Keratinocyte (primary cell): ENCODE measurements at regions not wholly inside any gene's neighbourhood (a gene's known extent, or its start where the extent isn't known, plus 50 kb on each side); places are given as distances from the start of the nearest gene placed in this dataset.

Experiments
- DNase-seq: peaks from one replicate; pipeline ENCODE4 v3.0.0-alpha.2; 2011; ENCODE audit warnings: low read depth, missing footprints, low spot score
- FAIRE-seq: peaks from 2 replicates; lab custom pipeline; 2011; peaks lifted over from hg19 to GRCh38; lab: Jason Lieb, UNC
- H2AFZ ChIP-seq: 2 replicates; pipeline ENCODE4 v1.6.0; 2012; ENCODE audit warnings: low read length, control low read depth, inconsistent platforms; ENCODE audit not compliant: control insufficient read depth
- H3K27ac ChIP-seq: 2 replicates; pipeline ENCODE4 v1.5.1; 2011; ENCODE audit warnings: low read length; ENCODE audit not compliant: control insufficient read depth, insufficient read depth
- H3K27me3 ChIP-seq: 3 replicates; pipeline ENCODE4 v1.6.0; 2011; ENCODE audit warnings: low read length; ENCODE audit not compliant: control insufficient read depth, insufficient read depth; ENCODE audit errors: extremely low read depth
- H3K36me3 ChIP-seq, 2 experiments: 2 replicates in 1 of 2; 3 replicates in 1 of 2; pipeline ENCODE4 v1.5.1; 2011; ENCODE audit warnings: low read length in 2 of 2, mild to moderate bottlenecking in 1 of 2; ENCODE audit not compliant: control insufficient read depth in 2 of 2, insufficient read depth in 2 of 2; ENCODE audit errors: extremely low read depth in 1 of 2
- H3K4me1 ChIP-seq: 3 replicates; pipeline ENCODE4 v1.5.1; 2011; ENCODE audit warnings: low read length; ENCODE audit not compliant: control insufficient read depth, insufficient read depth; ENCODE audit errors: extremely low read depth
- H3K4me2 ChIP-seq: 3 replicates; pipeline ENCODE4 v1.6.0; 2011; ENCODE audit warnings: low read depth, low read length; ENCODE audit not compliant: control insufficient read depth, insufficient read depth; ENCODE audit errors: extremely low read depth
- H3K4me3 ChIP-seq, 3 experiments: fragments of 200-600 bp in 1 of 3; sonication (generic) in 1 of 3; 2 replicates in 2 of 3; 3 replicates in 1 of 3; pipeline ENCODE4 v1.5.1; 2011 to 2016; ENCODE audit warnings: low read length in 3 of 3, mild to moderate bottlenecking in 3 of 3, control low read depth in 2 of 3, inconsistent platforms in 1 of 3, low read depth in 1 of 3, mixed read lengths in 1 of 3, mixed run types in 1 of 3, moderate library complexity in 1 of 3; ENCODE audit not compliant: control insufficient read depth in 2 of 3, insufficient read depth in 2 of 3; ENCODE audit errors: extremely low read depth in 1 of 3
- H3K79me2 ChIP-seq: 2 replicates; pipeline ENCODE4 v1.6.0; 2012; ENCODE audit warnings: low read length; ENCODE audit not compliant: control insufficient read depth, insufficient read depth
- H3K9ac ChIP-seq: 3 replicates; pipeline ENCODE4 v1.6.0; 2011; ENCODE audit warnings: low read length; ENCODE audit not compliant: control insufficient read depth, insufficient read depth; ENCODE audit errors: extremely low read depth
- H3K9me1 ChIP-seq: 3 replicates; pipeline ENCODE4 v1.6.0; 2011; ENCODE audit warnings: low read length; ENCODE audit not compliant: control insufficient read depth, insufficient read depth; ENCODE audit errors: extremely low read depth
- H3K9me3 ChIP-seq: 2 replicates; pipeline ENCODE4 v1.5.1; 2012; ENCODE audit warnings: low read depth, low read length; ENCODE audit not compliant: control insufficient read depth
- H4K20me1 ChIP-seq: 3 replicates; pipeline ENCODE4 v1.6.0; 2011; ENCODE audit warnings: low read length; ENCODE audit not compliant: control insufficient read depth, insufficient read depth; ENCODE audit errors: extremely low read depth
- EZH2 ChIP-seq: IDR thresholded peaks from one replicate; pipeline ENCODE4 v1.6.1; 2012; ENCODE audit warnings: inconsistent platforms, mild to moderate bottlenecking, low read length, moderate library complexity
- dilution Hi-C: fragments of 300-500 bp; cut with MboI; formaldehyde crosslinking; loops from one replicate; pipeline ENCODE4 v1.7.0; 2020; ENCODE audit warnings: low sequenced_read_pairs; ENCODE audit not compliant: extremely low pct_ligation_motif_present
- TF ChIP-seq, protein P1 (sequence below), 3 experiments: IDR thresholded peaks in 1 of 3; conservative IDR thresholded peaks in 1 of 3; optimal IDR thresholded peaks in 1 of 3; 2 replicates in 2 of 3; 3 replicates in 1 of 3; pipeline versions ENCODE3 to v1.5.1; 2011; ENCODE audit warnings: low read length in 3 of 3, mild to moderate bottlenecking in 3 of 3, moderate library complexity in 2 of 3, control low read depth in 1 of 3, inconsistent platforms in 1 of 3; ENCODE audit not compliant: insufficient read depth in 2 of 3; ENCODE audit errors: extremely low read depth in 1 of 3

DNA sequence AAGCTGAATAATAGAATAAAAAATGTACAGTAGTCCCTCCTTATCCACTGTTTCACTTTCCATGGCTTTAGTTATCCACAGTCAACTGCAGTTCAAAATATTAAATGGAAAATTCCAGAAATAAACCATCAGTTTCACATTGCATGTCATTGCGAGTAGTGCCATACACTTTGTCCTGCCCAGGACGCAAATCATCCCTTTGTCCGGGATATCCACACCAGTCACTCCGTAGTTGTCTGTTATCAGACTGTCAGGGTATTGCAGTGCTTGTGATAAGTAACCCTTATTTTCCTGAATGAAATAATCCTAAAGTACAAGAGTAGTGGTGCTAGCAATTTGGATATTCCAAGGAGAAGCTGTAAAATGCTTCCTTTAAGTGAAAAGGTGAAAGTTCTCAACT lies 271.3 kb downstream of the DKK2 start:
- no peaks in the 10 kb centered on the region for H3K4me1 ChIP-seq
- no peaks in the 10 kb centered on the region for H3K9me3 ChIP-seq
- H3K9me1 ChIP-seq: no peaks in the 10 kb centered on the region
- H3K36me3 ChIP-seq: no peaks in the 10 kb centered on the region
- H3K27me3 ChIP-seq: no peaks in the 10 kb centered on the region
- H3K79me2 ChIP-seq: no peaks in the 10 kb centered on the region
- H4K20me1 ChIP-seq: no peaks in the 10 kb centered on the region
- no peak overlapping the region for H2AFZ ChIP-seq
- H3K27ac ChIP-seq: no peak overlapping the region
- dilution Hi-C loops: no loop called here
- H3K4me3 ChIP-seq: no peak overlapping the region
- TF ChIP-seq, protein P1, sequence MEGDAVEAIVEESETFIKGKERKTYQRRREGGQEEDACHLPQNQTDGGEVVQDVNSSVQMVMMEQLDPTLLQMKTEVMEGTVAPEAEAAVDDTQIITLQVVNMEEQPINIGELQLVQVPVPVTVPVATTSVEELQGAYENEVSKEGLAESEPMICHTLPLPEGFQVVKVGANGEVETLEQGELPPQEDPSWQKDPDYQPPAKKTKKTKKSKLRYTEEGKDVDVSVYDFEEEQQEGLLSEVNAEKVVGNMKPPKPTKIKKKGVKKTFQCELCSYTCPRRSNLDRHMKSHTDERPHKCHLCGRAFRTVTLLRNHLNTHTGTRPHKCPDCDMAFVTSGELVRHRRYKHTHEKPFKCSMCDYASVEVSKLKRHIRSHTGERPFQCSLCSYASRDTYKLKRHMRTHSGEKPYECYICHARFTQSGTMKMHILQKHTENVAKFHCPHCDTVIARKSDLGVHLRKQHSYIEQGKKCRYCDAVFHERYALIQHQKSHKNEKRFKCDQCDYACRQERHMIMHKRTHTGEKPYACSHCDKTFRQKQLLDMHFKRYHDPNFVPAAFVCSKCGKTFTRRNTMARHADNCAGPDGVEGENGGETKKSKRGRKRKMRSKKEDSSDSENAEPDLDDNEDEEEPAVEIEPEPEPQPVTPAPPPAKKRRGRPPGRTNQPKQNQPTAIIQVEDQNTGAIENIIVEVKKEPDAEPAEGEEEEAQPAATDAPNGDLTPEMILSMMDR (optimal IDR thresholded peaks at IDR 0.05 in 1 of 3, IDR thresholded peaks at IDR 0.05 in 1 of 3, conservative IDR thresholded peaks at IDR 0.05 in 1 of 3; ENCODE audit: extremely low read depth in 1 of 3, insufficient read depth in 2 of 3, low read length in 3 of 3): no peak
- TF ChIP-seq EZH2: no peak
- DNase-seq (no peak), FAIRE-seq (no peak)
- no peak overlapping the region for H3K4me2 ChIP-seq
- H3K9ac ChIP-seq: no peak overlapping the region

DNA sequence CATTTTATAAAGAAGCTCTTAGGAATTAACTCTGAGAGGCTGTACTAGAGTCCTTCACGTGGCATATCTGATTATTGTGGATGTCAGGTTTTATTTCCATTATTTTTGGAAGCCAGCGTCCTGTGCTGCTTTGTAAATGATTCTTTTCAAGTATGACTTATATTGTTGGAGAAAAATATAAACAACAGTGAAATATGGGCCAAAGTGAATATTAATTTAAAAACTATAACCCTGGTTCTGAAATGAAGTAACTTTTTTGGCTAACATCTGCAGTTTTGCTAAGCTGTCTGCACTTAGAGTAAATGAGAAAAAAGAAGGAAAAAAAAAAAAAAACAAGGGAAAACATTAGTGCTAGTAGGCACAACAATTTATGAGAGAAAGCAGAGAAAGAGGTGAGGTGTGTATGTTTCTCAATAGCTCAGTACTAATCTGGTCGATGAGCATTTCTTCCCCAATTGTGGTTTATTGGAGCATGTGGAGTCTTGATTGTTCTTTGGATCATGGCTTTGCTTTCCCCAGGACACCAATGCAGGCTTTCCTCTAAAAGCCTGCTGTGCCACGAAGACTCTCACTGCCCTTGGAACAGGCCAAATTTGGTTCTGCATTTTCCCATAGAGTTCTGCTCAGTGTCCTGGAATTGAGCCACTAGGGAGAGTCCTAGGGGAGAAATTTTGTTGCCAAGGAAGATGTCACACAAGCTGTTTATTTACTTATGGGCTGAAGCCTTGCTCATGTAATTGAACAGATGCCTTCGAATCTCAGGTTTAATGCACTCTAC lies 273.3 kb downstream of the DKK2 start:
- Histone ChIP-seq H4K20me1 (no peaks in the 10 kb centered on the region), H2AFZ (no peak overlapping the region), H3K79me2 (no peaks in the 10 kb centered on the region), H3K9ac (no peak overlapping the region), H3K4me3 (no peak overlapping the region), H3K36me3 (no peaks in the 10 kb centered on the region), H3K27ac (no peak overlapping the region), H3K4me2 (no peak overlapping the region), H3K27me3 (no peaks in the 10 kb centered on the region), H3K9me3 (no peaks in the 10 kb centered on the region), H3K4me1 (no peaks in the 10 kb centered on the region), H3K9me1 (no peaks in the 10 kb centered on the region)
- DNase-seq (no peak), FAIRE-seq (no peak)
- dilution Hi-C loops: no loop called here
- TF ChIP-seq, protein P1 (optimal IDR thresholded peaks at IDR 0.05 in 1 of 3, IDR thresholded peaks at IDR 0.05 in 1 of 3, conservative IDR thresholded peaks at IDR 0.05 in 1 of 3; ENCODE audit: extremely low read depth in 1 of 3, insufficient read depth in 2 of 3, low read length in 3 of 3): no peak
- no peak for TF ChIP-seq EZH2
